ENCODE measurements at regions not wholly inside any gene's neighbourhood (a gene's known extent, or its start where the extent isn't known, plus 50 kb on each side); places are given as distances from the start of the nearest gene placed in this dataset.
"Not testable (repeated sequence)": the region's sequence is repeated elsewhere in the genome, so short reads cannot be mapped to it uniquely, and the experiment has no call there.

DNA sequence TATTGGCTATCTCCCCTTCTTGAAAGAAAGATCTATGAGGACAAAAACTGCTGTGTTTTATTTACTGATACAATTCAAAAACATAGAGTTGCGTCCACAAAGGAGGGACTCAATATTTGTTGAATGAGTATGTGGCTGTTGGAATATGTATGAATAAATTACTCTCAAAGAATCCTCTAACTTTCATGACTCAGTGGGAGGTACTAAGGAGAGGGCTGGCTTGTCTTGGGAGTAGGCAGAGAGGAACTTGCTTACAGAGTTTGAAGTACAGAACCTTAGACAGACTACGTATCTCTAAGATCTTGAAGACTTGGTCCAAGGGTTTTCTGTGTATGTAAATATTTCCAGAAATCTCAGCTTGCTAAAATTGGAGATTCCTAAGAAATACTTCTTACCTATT is 504.0 kb upstream of the PTCHD4 start:
- peak; percentile 48 for DNase-seq (ENCODE audit: low read depth, low spot score)

DNA sequence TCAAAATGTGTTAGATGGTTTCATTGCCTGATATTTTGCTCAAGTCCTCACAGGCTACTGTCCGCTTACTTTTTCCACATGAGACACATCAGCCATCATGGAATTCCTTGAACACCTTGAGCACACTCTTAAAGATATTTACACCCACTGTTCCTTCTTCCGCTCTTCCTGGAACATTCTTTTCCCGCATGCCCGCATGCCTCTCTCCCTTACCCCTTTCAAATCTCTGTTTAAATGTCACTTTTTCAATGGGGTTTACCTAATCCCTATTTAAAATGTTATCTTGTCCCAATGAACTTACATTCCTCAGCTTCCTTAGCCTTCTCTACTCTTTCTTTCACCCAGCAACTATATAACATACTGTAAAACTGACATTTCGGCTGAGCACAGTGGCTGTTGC is 503.3 kb upstream of the PTCHD4 start:
- no peak for DNase-seq (ENCODE audit: low read depth, low spot score)

DNA sequence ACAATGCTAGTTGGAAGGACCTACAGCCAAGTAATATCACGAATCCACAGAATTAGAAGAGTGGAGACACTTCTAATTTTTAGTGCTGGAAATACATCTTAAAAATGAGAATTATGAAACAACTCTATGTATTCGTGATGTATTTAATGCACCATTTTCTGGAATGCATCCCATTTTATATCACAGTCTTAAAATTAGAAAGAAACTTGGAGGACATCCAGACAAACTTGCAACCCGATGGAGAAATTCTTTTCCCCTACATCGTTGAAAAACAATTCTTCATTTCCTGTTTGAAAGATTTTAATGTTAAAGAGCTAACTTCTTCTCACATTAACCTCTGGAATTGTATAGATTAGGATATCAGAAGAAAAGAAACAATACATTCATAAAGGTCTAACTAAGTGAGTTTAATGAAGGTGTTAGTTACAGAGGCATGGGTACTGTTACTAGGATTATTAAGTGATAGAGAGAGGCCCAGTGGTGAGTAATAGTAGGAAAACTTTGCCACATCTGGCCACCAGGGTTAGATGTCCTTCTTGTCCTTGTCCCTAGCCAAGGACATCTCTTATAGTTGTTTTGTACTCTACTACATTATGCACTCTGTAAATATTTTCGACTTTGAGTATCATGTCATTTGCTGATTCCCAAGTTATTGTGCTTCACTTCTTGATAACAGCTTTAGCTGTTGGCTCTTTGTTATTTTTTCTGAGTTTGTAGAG is 502.4 kb upstream of the PTCHD4 start:
- no peak for DNase-seq (ENCODE audit: low read depth, low spot score)

DNA sequence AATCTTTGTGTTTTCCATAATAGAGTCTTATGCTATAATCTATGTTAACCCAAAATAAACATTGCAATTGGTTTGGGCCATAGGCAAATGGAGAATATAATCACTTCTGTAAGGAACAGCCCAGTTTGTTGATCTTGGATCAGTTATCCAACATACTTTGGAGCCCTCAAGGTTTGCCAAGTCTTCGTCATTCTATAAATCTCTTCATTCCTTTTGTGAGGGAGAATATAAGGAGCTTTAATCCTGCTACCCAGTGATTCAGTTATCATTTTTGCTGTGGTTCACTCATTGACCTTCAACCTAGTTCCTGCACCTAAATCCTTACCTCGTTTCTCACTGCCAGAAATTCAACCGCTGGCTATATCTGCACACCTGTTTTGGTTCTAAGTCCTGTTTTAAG is 500.3 kb upstream of the PTCHD4 start:
- peak; percentile 56 for DNase-seq (ENCODE audit: low read depth, low spot score)

DNA sequence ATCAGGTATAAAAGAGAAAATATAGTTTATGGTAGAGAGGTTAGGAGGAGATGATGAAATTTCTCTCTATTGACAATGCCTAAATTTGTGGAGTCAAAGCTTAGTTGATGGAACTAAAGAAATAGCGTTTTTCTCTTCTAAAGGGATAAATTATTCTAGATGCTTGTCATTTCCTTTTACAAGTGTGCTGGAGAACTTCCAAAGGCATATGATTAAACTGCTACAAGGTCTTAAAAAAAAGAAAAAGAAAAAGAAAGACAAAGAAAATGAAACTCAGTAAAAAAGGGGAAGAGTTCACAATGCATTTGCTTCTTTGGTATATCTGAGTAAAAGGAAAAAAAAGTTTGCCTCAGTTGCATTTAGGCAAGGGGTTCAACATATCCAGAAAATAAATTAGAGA is 499.8 kb upstream of the PTCHD4 start:
- peak; percentile 29 for DNase-seq (ENCODE audit: low read depth, low spot score)

DNA sequence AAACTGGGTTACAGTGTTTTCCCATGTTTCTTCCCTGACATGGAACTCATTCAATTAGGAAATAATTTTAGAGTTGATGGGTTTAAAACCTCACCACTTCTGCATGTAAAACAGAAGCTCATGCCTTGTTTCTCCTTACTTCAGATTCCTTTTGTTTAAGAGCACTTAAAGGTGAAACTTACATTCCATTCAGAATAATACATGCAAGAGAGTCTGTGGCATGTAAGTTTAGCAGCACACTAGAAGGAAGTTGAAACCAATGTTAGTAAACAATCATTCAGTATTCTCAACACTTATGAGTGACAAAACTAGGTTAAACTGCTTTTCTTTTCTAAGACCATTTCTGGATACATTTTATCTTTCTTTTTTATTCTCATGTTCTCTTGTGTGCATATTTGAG is 495.6 kb upstream of the PTCHD4 start:
- DNase-seq (ENCODE audit: low read depth, low spot score) = no peak

DNA sequence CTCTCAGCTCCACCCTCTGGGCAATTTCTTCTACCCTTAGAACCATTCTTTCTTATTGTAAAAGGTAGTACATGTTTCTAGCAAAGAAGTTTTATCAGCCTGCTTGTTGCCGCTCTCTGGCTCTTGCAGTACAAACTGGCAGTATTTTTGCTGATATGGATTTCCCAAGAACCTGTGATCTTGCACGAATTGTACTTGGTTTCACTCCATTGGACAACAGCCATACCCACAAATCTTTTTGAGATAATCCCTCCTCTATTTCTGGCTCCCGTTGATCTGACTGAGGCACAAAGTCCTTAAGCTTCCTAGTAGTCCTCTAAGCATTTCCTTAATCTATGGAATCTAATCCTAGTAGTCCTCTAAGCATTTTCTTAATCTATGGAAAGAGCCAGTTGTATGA is 487.0 kb upstream of the PTCHD4 start:
- DNase-seq (ENCODE audit: low read depth, low spot score) = peak; percentile 43

DNA sequence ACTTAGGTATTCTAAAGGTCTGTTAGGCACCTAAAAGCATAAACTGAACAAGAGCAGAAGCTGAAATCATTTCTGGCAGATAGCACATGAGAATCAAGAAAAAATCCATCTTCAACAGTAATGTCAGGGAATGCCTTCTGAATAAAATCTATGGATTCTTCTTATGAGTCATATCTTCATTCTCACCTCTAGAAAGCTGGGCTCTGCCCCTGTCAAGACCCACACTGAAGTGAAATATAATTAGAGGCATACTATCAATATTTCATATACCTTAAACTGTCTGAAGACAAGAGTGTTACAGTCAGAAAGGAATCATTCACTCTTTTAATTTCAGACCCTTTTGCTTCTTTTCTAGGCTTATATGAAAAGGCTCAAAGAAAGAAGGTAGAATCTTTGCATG is 485.8 kb upstream of the PTCHD4 start:
- DNase-seq (ENCODE audit: low read depth, low spot score) = no peak

DNA sequence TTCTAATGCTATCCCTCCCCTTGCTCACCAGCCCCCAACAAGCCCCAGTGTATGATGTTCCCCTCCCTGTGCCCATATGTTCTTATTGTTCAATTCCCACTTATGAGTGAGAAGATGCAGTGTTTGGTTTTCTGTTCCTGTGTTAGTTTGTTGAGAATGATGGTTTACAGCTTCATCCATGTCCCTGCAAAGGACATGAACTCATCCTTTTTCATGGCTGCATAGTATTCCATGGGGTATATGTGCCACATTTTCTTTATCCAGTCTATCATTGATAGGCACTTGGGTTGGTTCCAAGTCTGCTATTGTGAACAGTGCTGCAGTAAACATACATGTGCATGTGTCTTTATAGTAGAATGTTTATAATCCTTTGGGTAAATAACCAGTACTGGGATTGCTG is 480.2 kb upstream of the PTCHD4 start:
- not testable (repeated sequence) for DNase-seq (ENCODE audit: low read depth, low spot score)

DNA sequence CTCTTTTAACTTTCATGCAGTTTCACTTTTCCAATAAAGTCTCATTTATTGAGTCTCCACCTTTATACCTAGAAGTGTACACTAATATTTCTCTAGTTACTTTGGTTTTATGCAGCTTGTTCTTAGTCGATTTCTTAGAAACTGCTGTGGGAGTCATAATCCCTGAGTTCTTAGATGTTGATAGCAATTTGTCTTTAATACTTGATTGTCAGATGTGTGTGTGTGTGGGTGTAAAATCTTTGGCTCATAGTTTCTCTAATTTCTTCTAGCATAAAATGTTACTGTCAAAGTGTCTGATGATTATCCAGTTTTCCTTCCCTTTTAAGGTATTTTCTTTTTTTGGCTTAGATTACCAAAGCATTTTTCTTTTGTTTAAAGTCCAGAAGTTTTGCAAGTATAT is 473.8 kb upstream of the PTCHD4 start:
- DNase-seq (ENCODE audit: low read depth, low spot score) = no peak

DNA sequence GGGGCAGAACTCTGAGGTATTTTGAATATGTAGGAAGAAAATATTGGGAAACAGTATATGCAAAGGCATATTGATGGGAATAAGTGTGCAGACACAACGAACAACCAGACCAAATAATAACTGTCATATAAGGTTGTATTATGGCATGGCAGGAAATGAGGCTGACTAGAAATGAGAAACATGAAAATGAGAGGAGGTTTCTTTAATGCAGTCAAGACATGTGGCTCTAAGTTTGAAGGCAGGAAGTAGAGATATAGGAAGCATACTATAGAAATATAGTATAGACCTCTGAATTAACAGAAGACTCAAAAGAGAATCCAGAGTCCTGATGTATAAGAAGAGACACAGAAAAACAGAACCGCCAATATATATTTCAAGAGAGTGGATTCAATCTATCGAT is 459.7 kb upstream of the PTCHD4 start:
- DNase-seq (ENCODE audit: low read depth, low spot score) = no peak

DNA sequence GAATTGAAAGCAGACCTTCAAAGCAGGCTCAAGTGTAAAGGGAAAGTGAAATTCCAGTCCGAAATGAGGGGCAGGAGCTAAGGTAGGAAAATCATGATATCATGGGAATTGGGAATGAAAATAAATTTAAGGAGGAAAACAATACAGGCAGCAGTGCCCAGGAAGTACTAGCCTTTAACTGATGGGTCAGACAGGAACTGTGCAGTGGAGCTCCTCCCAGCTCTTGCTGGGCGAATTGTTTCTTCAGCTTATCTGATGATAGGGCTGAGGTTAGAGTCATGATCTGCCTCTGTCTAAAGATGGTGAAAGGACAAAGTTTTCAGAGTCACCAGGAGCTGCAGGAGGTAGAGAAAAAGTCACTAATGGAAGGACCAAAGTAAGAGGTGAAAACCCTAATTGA is 457.9 kb upstream of the PTCHD4 start:
- DNase-seq (ENCODE audit: low read depth, low spot score) = no peak

DNA sequence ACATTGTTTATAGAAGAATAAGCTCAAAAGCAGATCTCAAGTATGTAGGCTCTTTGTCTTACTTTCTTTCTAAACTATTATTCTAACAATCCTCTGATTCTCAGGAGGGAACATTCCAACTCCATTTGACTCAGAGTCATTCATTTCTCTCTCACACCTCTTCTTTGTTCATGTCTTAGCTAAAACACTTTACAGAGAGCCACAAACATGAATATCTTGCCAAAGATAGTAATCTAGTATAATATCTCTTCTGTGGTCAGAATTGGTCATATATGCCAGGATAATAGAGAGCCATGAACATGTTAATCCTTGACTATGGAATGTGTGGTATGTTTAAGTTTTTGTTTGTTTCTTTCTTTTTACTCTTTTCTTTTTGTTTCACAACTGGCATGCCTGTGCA is 456.0 kb upstream of the PTCHD4 start:
- DNase-seq (ENCODE audit: low read depth, low spot score) = peak; percentile 57

DNA sequence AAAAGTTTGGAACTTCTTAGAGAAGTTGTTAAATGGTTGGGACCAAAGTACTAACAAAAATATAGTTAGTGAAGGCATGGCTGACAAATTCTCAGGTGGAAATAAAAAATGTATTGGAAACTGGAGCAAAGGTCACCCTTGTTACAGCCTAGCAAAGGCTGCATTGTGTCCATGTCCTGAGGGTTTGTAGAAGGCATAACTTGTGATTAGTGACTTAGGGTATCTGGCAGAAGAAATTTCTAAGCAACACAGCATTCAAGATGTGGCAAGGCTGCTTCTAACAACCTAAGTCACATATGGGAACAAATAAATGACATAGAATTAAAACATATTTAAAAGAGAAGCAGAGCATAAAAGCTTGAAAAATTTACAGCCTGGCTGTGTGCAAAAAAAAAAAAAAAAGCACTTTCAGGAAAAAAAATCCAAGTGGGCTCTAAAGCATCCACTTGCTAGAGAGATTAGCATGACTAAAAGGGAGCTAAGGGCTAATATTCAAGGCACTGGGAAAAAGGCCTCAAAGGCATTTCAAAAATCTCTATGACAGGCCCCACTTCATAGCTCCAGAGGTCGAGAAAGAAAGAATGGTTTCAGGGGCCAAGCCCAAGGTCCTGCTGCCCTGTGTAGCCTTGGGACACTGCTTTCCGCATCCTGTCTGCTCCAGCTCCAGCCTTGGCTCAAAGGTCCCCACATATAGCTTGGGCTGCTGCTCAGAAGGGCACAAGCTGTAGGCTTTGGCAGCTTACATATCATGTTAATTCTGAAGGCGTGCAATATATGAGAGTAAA is 453.2 kb upstream of the PTCHD4 start:
- DNase-seq (ENCODE audit: low read depth, low spot score) = no peak

DNA sequence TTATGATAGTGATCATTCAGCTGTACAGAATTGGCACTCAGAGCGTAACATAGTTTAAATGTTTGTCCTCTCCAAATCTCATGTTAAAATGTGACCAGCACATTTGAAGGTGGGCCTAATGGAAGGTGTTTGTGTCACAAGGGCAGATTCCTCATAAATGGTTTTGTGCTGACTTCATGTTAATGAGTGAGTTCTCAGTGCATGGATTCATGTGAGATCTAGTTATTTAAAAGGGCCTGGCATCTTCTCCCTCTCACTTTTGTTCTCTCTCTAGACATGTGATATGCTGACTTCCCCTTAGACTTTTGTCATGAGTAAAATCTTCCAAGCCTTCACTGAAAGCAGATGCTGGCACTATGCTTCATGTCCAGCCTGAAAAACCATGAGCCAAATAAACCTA is 452.4 kb upstream of the PTCHD4 start:
- no peak for DNase-seq (ENCODE audit: low read depth, low spot score)

DNA sequence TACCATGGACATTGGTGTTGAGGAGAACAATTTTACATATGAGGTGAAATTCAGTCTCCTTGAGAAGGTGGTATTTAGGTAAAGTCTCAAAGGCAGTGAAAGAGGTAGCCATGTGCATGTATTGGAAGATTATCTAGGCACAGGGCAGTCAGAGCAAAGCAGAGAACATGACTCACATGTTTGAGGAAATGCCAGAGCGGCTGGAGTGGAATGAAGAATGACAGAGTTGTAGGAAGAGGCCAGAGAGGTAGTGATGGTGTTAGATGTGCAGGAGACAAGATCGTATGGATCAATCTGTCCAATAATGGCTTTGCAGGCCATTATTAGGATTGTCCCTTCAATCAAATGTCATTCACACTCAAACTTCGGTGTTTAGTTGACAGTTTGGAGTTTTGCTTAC is 449.4 kb upstream of the PTCHD4 start:
- peak; percentile 64 for DNase-seq (ENCODE audit: low read depth, low spot score)

DNA sequence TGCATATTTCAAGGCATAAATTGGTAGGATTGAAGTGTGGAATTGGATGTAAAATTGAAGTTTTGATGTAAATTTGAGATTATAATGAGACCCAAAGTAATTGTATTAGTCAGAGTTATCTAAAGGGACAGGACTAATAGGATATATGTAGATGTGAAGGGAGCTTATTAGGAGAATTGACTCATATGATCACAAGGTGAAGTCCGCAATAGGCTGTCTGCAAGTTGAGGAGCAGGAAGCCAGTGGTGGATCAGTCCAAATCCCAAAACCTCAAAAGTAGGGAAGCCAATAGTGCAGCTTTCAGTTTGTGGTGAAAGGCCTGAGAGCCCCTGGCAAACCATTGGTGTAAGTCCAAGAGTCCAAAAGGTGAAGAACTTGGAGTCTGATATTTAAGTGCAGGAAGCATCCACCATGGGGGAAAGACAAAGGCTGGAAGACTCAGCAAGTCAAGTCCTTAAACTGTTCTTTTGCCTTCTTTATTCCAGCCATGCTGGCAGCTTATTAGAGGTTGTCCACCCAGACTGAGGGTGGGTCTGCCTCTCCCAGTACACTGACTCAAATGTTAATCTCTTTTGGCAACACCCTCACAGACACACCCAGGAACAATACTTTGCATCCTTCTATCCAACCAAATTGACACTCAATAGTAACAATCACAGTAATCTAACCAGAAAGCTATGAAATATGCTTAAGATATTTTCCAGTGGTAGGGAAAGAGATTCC is 442.6 kb upstream of the PTCHD4 start:
- DNase-seq (ENCODE audit: low read depth, low spot score) = no peak

DNA sequence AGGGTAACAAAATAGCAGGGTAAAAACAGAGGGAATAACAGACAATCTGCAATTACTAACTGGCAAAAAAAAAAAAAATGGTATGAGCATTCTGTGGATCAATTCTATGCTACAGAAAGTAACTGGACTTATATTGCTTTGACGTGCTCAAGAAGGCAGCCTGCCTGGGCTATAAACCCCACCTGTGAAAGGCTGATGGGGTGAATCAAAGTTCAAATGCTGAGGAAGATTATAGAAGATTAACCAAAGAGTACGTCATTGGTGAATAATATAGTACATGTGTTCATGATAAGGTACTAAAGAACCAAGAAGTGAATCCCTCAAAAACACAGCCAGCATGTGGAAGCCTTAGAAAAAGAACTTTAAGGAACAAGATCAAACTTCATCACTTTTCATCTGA is 441.9 kb upstream of the PTCHD4 start:
- no peak for DNase-seq (ENCODE audit: low read depth, low spot score)

DNA sequence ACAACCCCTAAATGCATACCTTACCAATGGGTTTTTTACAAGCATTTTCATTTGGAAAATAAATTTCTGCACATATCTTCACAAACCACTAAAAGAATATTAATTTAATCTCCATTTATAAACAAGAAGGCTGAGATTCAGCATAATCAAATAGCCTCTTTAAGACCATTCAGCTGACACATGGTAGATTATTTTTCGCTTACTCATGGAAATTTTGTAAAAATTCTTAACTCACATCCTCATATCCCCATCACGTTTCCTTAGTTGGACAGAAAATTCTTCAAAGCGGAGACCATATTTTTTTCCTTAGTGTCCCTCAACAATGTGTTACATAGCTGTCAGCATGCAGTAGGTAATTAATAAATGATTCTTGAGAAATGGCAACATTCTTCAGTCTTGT is 439.6 kb upstream of the PTCHD4 start:
- DNase-seq (ENCODE audit: low read depth, low spot score) = no peak

DNA sequence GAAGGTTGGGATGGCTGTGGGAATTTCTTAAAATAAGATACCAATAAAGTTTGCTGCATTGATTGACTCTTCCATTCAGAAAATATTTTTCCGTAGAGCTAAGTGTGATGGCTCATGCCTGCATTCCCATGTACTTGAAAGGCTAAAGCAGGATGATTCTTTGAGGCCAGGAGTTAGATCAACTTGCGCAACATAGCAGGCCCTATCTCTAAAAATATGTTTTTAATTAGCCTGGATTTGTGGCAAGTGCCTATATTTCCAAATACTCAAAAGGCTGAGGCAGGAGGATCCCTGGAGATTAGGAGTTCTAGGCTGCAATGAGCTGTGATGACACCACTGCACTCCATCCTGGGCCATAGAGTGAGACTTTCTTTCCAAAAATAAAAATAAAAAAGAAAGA is 431.2 kb upstream of the PTCHD4 start:
- DNase-seq (ENCODE audit: low read depth, low spot score) = no peak

DNA sequence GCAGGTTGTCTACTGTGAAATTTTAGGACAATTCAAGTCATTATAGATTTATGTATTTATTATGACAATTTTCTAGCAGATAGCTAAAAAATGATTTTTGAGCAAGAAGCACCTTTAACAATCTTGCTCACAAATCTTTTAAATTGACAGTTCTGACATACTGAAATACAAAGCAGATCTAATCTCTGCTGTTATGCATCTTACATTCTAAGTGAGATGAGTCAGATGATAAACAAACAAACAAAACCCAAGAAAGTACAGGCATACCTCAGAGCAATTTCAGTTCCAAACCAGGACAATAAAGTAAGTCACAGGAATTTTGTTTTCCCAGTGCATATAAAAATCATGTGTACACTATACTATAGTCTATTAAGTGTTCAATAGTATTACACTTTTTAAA is 430.7 kb upstream of the PTCHD4 start:
- peak; percentile 23 for DNase-seq (ENCODE audit: low read depth, low spot score)

DNA sequence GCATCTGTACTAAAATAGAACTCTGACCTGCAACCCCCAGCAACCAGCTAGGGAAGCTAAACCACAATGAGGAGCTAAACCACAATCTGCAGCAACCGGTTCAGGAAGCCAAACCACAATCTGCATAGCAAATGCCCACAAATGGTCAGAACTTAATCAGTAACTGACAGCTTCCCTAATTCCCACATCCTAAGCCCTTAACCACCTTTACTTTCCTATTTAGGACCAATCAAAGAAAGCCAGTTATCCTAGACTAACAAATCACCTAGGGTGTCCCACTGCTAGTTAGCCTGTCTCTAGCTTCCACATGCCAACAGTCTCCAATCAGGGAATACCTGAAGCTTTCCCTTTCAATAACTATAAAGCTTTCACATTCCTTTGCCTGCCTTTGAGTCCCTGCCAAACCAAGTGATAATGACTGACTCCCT is 424.6 kb upstream of the PTCHD4 start:
- peak; percentile 92 for DNase-seq (ENCODE audit: low read depth, low spot score)

DNA sequence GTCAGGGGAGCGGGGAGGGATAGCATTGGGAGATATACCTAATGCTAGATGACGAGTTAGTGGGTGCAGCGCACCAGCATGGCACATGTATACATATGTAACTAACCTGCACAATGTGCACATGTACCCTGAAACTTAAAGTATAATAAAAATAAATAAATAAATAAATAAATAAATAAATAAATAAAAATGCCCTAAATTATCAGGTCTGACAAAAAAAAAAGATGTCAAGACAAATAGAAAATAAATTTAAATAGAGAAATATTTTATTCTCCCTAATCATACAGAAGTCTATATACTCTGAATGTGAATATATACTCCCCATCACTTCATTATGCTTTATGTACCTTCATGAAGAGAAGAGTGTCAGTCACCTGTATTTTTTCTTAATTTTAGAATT is 420.0 kb upstream of the PTCHD4 start:
- not testable (repeated sequence) for DNase-seq (ENCODE audit: low read depth, low spot score)
